DND-41 (cell line): ENCODE measurements at regions not wholly inside any gene's neighbourhood (a gene's known extent, or its start where the extent isn't known, plus 50 kb on each side); places are given as distances from the start of the nearest gene placed in this dataset.
"Not testable (repeated sequence)": the region's sequence is repeated elsewhere in the genome, so short reads cannot be mapped to it uniquely, and the experiment has no call there.

Experiments used
- EZH2 ChIP-seq: IDR thresholded peaks from 3 replicates; pipeline ENCODE4 v1.6.1; 2012; ENCODE audit warnings: borderline replicate concordance, low read depth, mild to moderate bottlenecking, moderate library complexity, low read length, inconsistent platforms; ENCODE audit not compliant: severe bottlenecking
- TF ChIP-seq, protein P1 (sequence below): IDR thresholded peaks from 2 replicates; pipeline ENCODE4 v1.5.1; 2012; ENCODE audit warnings: borderline replicate concordance, low read length, moderate library complexity, mild to moderate bottlenecking; ENCODE audit not compliant: poor library complexity, severe bottlenecking; ENCODE audit errors: extremely low read depth

DNA sequence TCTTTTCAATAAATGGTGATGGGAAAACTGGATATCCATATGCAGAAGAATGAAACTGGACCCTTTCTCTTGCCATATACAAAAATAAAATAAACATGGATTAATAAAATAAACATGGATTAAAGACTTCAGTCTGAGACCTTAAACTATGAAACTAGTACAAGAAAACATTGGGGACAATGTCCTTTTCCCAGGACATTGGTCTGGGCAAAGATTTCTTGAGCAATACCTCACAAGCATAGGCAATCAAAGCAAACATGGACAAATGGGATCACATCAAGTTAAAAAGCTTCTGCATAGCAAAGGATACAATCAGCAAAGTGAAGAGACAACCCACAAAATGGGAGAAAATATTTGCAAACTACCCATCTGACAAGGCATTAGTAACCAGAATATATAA, 108.5 kb downstream of the SOX3 start:
- TF ChIP-seq, protein P1, sequence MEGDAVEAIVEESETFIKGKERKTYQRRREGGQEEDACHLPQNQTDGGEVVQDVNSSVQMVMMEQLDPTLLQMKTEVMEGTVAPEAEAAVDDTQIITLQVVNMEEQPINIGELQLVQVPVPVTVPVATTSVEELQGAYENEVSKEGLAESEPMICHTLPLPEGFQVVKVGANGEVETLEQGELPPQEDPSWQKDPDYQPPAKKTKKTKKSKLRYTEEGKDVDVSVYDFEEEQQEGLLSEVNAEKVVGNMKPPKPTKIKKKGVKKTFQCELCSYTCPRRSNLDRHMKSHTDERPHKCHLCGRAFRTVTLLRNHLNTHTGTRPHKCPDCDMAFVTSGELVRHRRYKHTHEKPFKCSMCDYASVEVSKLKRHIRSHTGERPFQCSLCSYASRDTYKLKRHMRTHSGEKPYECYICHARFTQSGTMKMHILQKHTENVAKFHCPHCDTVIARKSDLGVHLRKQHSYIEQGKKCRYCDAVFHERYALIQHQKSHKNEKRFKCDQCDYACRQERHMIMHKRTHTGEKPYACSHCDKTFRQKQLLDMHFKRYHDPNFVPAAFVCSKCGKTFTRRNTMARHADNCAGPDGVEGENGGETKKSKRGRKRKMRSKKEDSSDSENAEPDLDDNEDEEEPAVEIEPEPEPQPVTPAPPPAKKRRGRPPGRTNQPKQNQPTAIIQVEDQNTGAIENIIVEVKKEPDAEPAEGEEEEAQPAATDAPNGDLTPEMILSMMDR: not testable (repeated sequence)
- TF ChIP-seq EZH2: not testable (repeated sequence)
